Muscle layer of duodenum (tissue), 2 donors: ENCODE measurements at regions not wholly inside any gene's neighbourhood (a gene's known extent, or its start where the extent isn't known, plus 50 kb on each side); places are given as distances from the start of the nearest gene placed in this dataset.

ENCODE experiments used
- H3K27ac ChIP-seq: one replicate; pipeline ENCODE4 v1.7.0; 2013; ENCODE audit warnings: mild to moderate bottlenecking, low read length
- H3K27me3 ChIP-seq: one replicate; pipeline ENCODE4 v1.7.0; 2013; ENCODE audit warnings: low read depth, mild to moderate bottlenecking, control low read depth, low read length
- H3K36me3 ChIP-seq, 2 donors: one replicate each; pipeline ENCODE4 v1.7.0; 2013; ENCODE audit warnings: low read length in 2 of 2, control low read depth in 1 of 2, mild to moderate bottlenecking in 1 of 2; ENCODE audit not compliant: insufficient read depth in 2 of 2, control insufficient read depth in 1 of 2
- H3K4me1 ChIP-seq, 2 donors: one replicate each; pipeline ENCODE4 v1.7.0; 2013; ENCODE audit warnings: low read length in 2 of 2, mild to moderate bottlenecking in 2 of 2, control low read depth in 1 of 2, moderate library complexity in 1 of 2; ENCODE audit not compliant: insufficient read depth in 2 of 2, control insufficient read depth in 1 of 2
- H3K4me3 ChIP-seq, 2 donors: one replicate each; pipeline ENCODE4 v1.7.0; 2013; ENCODE audit warnings: low read length in 2 of 2, low read depth in 1 of 2, mild to moderate bottlenecking in 1 of 2
- H3K9me3 ChIP-seq, 2 donors: one replicate each; pipeline ENCODE4 v1.7.0; 2013; ENCODE audit warnings: low read length in 2 of 2, control low read depth in 1 of 2, mild to moderate bottlenecking in 1 of 2; ENCODE audit not compliant: control insufficient read depth in 1 of 2
- donor health status: healthy.

DNA sequence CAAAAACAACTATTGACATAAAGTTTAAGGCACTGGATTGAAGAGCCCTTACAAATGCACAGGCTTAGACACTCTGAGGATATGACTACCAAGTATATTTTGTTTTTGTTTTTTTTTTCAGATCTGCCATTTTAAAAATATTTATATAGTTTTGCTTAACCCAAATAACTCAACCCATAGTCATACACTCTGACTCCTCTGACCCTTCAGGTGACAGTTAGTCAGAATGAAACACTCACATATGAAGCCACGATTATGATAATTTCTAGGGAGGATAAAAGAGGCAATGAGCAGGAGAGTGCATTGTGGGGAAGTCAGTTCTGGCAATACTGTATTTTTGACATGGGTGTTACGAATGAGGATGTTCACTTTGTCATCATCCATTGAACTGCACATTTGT lies 774.7 kb downstream of the MECOM start:
- H3K27me3 ChIP-seq = no peaks in the 10 kb centered on the region
- H3K4me3 ChIP-seq = no peak overlapping the region
- no peaks in the 10 kb centered on the region for H3K4me1 ChIP-seq
- no peaks in the 10 kb centered on the region for H3K9me3 ChIP-seq
- no peak overlapping the region for H3K27ac ChIP-seq
- peaks cover 0 to 5% of the 10 kb centered on the region in 2 donors for H3K36me3 ChIP-seq

GRCh38 chr3:168885028-168885427 lies 778.5 kb downstream of the MECOM start:
- H3K36me3 ChIP-seq = peaks cover 0 to 5% of the 10 kb centered on the region in 2 donors
- H3K4me3 ChIP-seq = no peak overlapping the region
- H3K27me3 ChIP-seq = no peaks in the 10 kb centered on the region
- no peaks in the 10 kb centered on the region for H3K4me1 ChIP-seq
- no peaks in the 10 kb centered on the region for H3K9me3 ChIP-seq
- no peak overlapping the region for H3K27ac ChIP-seq

DNA sequence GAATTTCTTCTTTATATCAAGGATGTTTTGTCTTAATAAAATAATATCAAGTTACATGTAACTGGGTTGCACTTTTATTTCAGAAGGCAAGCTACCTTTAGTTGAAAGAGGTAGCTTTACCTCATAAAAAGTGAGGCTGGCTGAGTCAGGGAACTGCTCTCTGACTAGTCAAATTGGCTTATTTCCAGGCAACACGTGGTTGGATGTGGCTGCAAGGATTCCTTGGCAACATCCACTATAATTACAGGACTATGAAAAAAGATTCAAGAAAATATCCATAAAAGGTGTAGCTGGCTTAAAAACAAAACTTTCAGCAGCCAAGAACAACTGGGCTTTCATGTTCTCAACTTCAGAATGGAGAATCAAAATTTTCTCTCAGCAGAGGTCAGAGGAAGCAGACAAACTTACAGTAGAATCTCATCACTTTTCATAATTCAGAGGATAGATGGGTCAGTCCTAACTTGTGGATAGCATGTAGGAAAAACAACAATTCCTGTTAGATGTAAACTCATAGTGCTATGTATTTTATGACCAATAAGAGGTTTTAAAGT lies 779.1 kb downstream of the MECOM start:
- Histone ChIP-seq H3K27me3 (no peaks in the 10 kb centered on the region), H3K9me3 (no peaks in the 10 kb centered on the region), H3K4me3 (no peak overlapping the region), H3K27ac (no peak overlapping the region), H3K4me1 (no peaks in the 10 kb centered on the region), H3K36me3 (peaks cover 0 to 5% of the 10 kb centered on the region in 2 donors)

- Histone ChIP-seq H3K27ac (no peak overlapping the region), H3K4me1 (no peaks in the 10 kb centered on the region), H3K4me3 (no peak overlapping the region), H3K9me3 (no peaks in the 10 kb centered on the region), H3K36me3 (peaks cover 0 to 5% of the 10 kb centered on the region in 2 donors), H3K27me3 (no peaks in the 10 kb centered on the region)
Measured at GRCh38 chr3:168883145-168883544, 780.4 kb downstream of the MECOM start.

DNA sequence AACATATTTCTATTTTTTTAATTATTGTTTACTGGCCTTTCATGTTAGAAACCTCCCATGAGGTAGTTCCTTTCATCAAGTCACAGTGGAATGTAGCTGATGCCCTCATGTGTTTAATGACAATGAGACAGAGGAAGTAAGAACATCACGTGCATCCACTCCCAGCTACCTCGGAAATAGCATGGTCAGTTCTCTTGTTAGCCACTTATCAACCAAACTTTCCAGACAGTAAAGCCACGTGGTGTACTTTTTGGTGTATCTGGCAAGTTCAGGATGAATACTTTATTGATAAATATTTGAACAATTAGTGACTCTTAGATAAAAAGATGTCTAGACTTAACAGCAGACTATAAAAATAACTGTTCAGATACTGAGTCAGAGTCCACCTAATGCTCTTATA lies 781.7 kb downstream of the MECOM start:
- Histone ChIP-seq H3K9me3 (no peaks in the 10 kb centered on the region), H3K4me3 (no peak overlapping the region), H3K4me1 (no peaks in the 10 kb centered on the region), H3K27me3 (no peaks in the 10 kb centered on the region), H3K36me3 (peaks cover 0 to 5% of the 10 kb centered on the region in 2 donors), H3K27ac (no peak overlapping the region)

DNA sequence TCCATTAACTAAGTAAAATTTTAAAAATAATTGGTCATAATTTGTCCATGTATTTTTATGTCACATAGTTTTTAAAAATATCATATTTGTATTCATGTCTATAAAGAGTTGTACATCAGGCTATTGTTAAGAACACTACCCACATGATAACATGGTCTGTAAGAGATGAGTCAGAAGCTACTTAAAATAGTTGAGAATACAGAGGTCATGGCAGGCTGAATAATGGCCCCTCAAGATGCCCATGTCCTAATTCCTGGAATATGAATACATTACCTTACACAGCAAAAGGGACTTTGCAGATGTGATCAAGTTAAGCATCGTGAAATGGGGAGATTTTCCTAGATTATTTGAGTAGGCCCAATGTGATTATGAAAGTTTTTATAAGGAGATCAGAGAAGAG lies 782.9 kb upstream of the GOLIM4 start:
- Histone ChIP-seq H3K9me3 (no peaks in the 10 kb centered on the region), H3K4me1 (no peaks in the 10 kb centered on the region), H3K4me3 (no peak overlapping the region), H3K27me3 (no peaks in the 10 kb centered on the region), H3K27ac (no peak overlapping the region), H3K36me3 (no peaks in the 10 kb centered on the region)

GRCh38 chr3:168877899-168878298 lies 782.2 kb upstream of the GOLIM4 start:
- Histone ChIP-seq H3K27me3 (no peaks in the 10 kb centered on the region), H3K4me3 (no peak overlapping the region), H3K27ac (no peak overlapping the region), H3K36me3 (no peaks in the 10 kb centered on the region), H3K4me1 (no peaks in the 10 kb centered on the region), H3K9me3 (no peaks in the 10 kb centered on the region)

GRCh38 chr3:168876346-168877035 lies 780.8 kb upstream of the GOLIM4 start:
- no peak overlapping the region for H3K27ac ChIP-seq
- peaks cover 0 to 4% of the 10 kb centered on the region in 2 donors for H3K4me1 ChIP-seq

DNA sequence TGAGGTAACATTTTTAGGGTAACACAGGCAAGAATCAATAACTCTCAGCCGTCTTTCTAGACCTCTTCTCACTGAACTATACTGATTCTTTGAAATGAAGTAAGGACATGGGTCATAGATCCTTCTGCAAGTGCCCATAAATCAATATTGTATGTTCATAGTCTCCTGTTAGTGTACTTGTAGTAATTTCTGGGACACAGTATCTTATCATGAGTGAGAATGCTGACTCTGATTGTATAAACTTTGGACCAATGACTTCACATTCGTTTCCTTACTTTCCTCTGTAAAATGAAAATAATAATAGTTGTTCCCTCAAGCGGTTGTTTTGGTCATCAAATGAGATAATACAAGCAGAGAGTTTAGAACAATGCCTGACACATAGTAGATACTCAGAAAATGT lies 777.1 kb upstream of the GOLIM4 start:
- Histone ChIP-seq H3K9me3 (no peaks in the 10 kb centered on the region), H3K27me3 (no peaks in the 10 kb centered on the region), H3K4me1 (peaks cover 0 to 4% of the 10 kb centered on the region in 2 donors), H3K27ac (no peak overlapping the region), H3K36me3 (no peaks in the 10 kb centered on the region), H3K4me3 (no peak overlapping the region)

More at GRCh38 chr3:168876346-168877035, 780.8 kb upstream of the GOLIM4 start:
- H3K9me3 ChIP-seq = no peaks in the 10 kb centered on the region
- no peaks in the 10 kb centered on the region for H3K36me3 ChIP-seq
- no peak overlapping the region for H3K4me3 ChIP-seq
- H3K27me3 ChIP-seq = no peaks in the 10 kb centered on the region

GRCh38 chr3:168870892-168871291 lies 775.2 kb upstream of the GOLIM4 start:
- Histone ChIP-seq H3K36me3 (no peaks in the 10 kb centered on the region), H3K4me1 (peaks cover 0 to 4% of the 10 kb centered on the region in 2 donors), H3K4me3 (no peak overlapping the region), H3K27me3 (no peaks in the 10 kb centered on the region), H3K9me3 (no peaks in the 10 kb centered on the region), H3K27ac (no peak overlapping the region)

DNA sequence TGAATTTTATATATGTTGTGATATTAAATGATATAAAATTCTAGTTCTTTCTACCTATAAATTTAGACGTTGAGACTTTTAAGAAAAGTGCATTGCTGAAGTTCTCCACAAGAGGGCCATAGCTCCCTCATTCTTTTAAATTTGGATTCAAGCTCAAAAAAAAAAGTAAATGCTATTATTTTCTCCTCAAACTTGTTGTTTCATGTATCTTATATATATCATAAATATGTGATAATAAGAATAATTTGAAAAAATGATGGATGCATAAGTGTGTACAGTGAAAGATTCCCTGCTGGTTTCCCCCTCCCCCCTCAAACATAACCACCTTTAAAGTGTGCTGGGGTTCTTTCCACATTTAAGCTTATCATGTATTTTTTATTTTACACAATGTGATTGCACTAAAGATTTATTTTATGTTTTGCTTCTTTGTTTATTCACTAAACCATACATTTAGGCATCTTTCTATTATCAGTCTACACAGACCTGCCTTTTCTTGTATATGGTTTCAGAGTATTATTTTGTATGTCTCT lies 769.4 kb upstream of the GOLIM4 start:
- H3K9me3 ChIP-seq = no peaks in the 10 kb centered on the region
- H3K4me3 ChIP-seq = no peak overlapping the region
- no peaks in the 10 kb centered on the region for H3K4me1 ChIP-seq
- no peak overlapping the region for H3K27ac ChIP-seq
- no peaks in the 10 kb centered on the region for H3K36me3 ChIP-seq
- no peaks in the 10 kb centered on the region for H3K27me3 ChIP-seq
